IPS-18a (cell line): ENCODE measurements at regions not wholly inside any gene's neighbourhood (a gene's known extent, or its start where the extent isn't known, plus 50 kb on each side); places are given as distances from the start of the nearest gene placed in this dataset.

ENCODE experiments used
- H3K27ac ChIP-seq: one replicate; pipeline ENCODE4 v1.5.1; 2013; ENCODE audit warnings: low read length
- H3K27me3 ChIP-seq: one replicate; pipeline ENCODE4 v1.6.1; 2013; ENCODE audit warnings: mild to moderate bottlenecking, low read length; ENCODE audit not compliant: control insufficient read depth, insufficient read depth
- H3K36me3 ChIP-seq: one replicate; pipeline ENCODE4 v1.6.1; 2013; ENCODE audit warnings: low read depth, low read length; ENCODE audit not compliant: control insufficient read depth
- H3K4me1 ChIP-seq: one replicate; pipeline ENCODE4 v1.6.1; 2013; ENCODE audit warnings: low read depth, low read length; ENCODE audit not compliant: control insufficient read depth
- H3K4me3 ChIP-seq: one replicate; pipeline ENCODE4 v1.5.1; 2013; ENCODE audit warnings: low read length
- H3K9ac ChIP-seq: one replicate; pipeline ENCODE4 v1.6.1; 2013; ENCODE audit warnings: mild to moderate bottlenecking, low read length, moderate library complexity
- H3K9me3 ChIP-seq: one replicate; pipeline ENCODE4 v1.6.1; 2013; ENCODE audit warnings: low read depth, low read length; ENCODE audit not compliant: control insufficient read depth

GRCh38 chr5:135126688-135127438, 92.8 kb upstream of the PITX1 start:
- H3K27ac ChIP-seq = no peak overlapping the region
- no peaks in the 10 kb centered on the region for H3K27me3 ChIP-seq
- H3K4me3 ChIP-seq = no peak overlapping the region
- H3K4me1 ChIP-seq = no peaks in the 10 kb centered on the region
- H3K36me3 ChIP-seq = no peaks in the 10 kb centered on the region
- H3K9me3 ChIP-seq = no peaks in the 10 kb centered on the region
- H3K9ac ChIP-seq = no peak overlapping the region

DNA sequence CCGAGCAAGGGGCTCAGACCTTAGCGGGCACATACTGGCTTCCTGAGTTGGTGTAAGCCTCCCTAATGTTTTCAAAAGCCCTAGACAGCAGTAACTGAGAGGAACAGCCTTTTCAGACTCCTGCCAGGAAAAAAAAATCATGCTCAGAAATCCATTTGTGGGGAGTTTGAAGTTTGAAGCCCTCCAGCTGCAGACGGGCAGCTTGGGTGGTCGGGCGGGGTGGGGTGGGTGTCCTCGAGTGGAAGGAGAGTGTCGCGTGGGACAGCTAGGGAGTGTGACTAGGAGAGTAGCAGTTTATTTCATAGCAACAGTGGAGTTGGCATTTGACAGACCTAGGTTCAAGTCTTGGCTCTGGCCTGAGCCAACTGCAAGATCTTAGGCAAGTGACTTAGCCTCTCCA, 90.7 kb upstream of the PITX1 start:
- H3K4me1 ChIP-seq = no peaks in the 10 kb centered on the region
- H3K9ac ChIP-seq = no peak overlapping the region
- no peak overlapping the region for H3K27ac ChIP-seq
- H3K4me3 ChIP-seq = no peak overlapping the region
- H3K9me3 ChIP-seq = no peaks in the 10 kb centered on the region
- H3K36me3 ChIP-seq = no peaks in the 10 kb centered on the region
- H3K27me3 ChIP-seq = no peaks in the 10 kb centered on the region

- Histone ChIP-seq H3K36me3 (no peaks in the 10 kb centered on the region), H3K4me3 (no peak overlapping the region), H3K27ac (no peak overlapping the region), H3K9me3 (no peaks in the 10 kb centered on the region), H3K27me3 (no peaks in the 10 kb centered on the region), H3K4me1 (no peaks in the 10 kb centered on the region), H3K9ac (no peak overlapping the region)
Measured at GRCh38 chr5:135124128-135124527, 90.1 kb upstream of the PITX1 start.

GRCh38 chr5:135122797-135123196, 88.8 kb upstream of the PITX1 start:
- no peak overlapping the region for H3K9ac ChIP-seq
- H3K4me3 ChIP-seq = no peak overlapping the region
- no peaks in the 10 kb centered on the region for H3K27me3 ChIP-seq
- no peaks in the 10 kb centered on the region for H3K4me1 ChIP-seq
- no peaks in the 10 kb centered on the region for H3K36me3 ChIP-seq
- no peaks in the 10 kb centered on the region for H3K9me3 ChIP-seq
- H3K27ac ChIP-seq = no peak overlapping the region

DNA sequence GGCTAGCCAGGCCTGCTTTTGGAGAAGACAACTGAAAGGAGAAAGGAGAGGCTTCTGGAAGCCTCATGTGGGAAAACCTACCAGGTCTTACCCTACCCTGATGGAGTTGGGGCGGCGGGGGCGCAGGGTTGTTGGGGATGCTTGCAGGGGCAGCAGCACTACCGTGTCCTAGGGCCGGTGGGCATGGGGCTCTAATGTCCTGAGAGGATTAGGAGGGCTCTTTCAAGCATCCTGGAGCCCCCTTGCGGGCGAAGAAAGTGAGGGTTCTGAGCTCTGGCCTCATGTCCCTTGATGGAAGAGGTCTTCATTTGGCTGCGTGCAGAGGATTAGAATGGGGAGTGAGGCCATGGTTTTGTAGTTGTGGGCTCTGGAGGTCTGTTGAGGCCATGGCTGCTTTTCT, 86.9 kb upstream of the PITX1 start:
- H3K4me3 ChIP-seq = no peak overlapping the region
- no peaks in the 10 kb centered on the region for H3K36me3 ChIP-seq
- H3K4me1 ChIP-seq = no peaks in the 10 kb centered on the region
- no peak overlapping the region for H3K27ac ChIP-seq
- H3K27me3 ChIP-seq = no peaks in the 10 kb centered on the region
- no peaks in the 10 kb centered on the region for H3K9me3 ChIP-seq
- H3K9ac ChIP-seq = no peak overlapping the region

GRCh38 chr5:135119481-135119880, 85.5 kb upstream of the PITX1 start:
- no peak overlapping the region for H3K9ac ChIP-seq
- H3K4me1 ChIP-seq = no peaks in the 10 kb centered on the region
- no peaks in the 10 kb centered on the region for H3K27me3 ChIP-seq
- no peaks in the 10 kb centered on the region for H3K9me3 ChIP-seq
- no peak overlapping the region for H3K4me3 ChIP-seq
- H3K36me3 ChIP-seq = no peaks in the 10 kb centered on the region
- no peak overlapping the region for H3K27ac ChIP-seq

GRCh38 chr5:135117590-135117989, 83.6 kb upstream of the PITX1 start:
- H3K4me3 ChIP-seq = no peak overlapping the region
- no peaks in the 10 kb centered on the region for H3K27me3 ChIP-seq
- no peaks in the 10 kb centered on the region for H3K36me3 ChIP-seq
- no peaks in the 10 kb centered on the region for H3K4me1 ChIP-seq
- no peaks in the 10 kb centered on the region for H3K9me3 ChIP-seq
- no peak overlapping the region for H3K27ac ChIP-seq
- H3K9ac ChIP-seq = no peak overlapping the region

GRCh38 chr5:135116160-135116561, 82.1 kb upstream of the PITX1 start:
- H3K9ac ChIP-seq = no peak overlapping the region
- H3K27me3 ChIP-seq = no peaks in the 10 kb centered on the region
- H3K27ac ChIP-seq = no peak overlapping the region
- H3K4me1 ChIP-seq = no peaks in the 10 kb centered on the region
- H3K36me3 ChIP-seq = no peaks in the 10 kb centered on the region
- H3K9me3 ChIP-seq = no peaks in the 10 kb centered on the region
- H3K4me3 ChIP-seq = no peak overlapping the region

DNA sequence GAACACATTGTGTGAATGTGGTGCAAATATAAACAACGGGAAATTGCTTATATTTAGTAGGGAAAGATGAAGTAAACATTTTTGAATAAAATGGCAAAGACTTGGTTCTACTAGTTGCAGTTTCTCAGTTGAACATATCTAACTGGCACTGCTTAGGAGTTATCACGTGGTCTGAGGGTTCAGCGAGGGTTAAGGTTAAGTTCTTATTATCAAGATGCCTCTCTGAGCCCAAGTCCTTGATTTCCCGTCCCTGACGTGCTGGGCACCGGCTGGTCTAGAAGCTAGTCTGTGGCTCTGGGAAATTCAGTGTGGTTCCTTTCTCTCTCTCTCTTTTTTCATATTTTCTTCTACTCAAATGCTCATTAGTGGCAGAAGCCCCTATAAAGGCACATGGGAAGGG, 81.6 kb upstream of the PITX1 start:
- H3K27me3 ChIP-seq = no peaks in the 10 kb centered on the region
- no peak overlapping the region for H3K4me3 ChIP-seq
- H3K4me1 ChIP-seq = no peaks in the 10 kb centered on the region
- H3K9ac ChIP-seq = no peak overlapping the region
- H3K9me3 ChIP-seq = no peaks in the 10 kb centered on the region
- no peaks in the 10 kb centered on the region for H3K36me3 ChIP-seq
- H3K27ac ChIP-seq = no peak overlapping the region

GRCh38 chr5:135114759-135115158, 80.7 kb upstream of the PITX1 start:
- no peaks in the 10 kb centered on the region for H3K9me3 ChIP-seq
- H3K36me3 ChIP-seq = no peaks in the 10 kb centered on the region

DNA sequence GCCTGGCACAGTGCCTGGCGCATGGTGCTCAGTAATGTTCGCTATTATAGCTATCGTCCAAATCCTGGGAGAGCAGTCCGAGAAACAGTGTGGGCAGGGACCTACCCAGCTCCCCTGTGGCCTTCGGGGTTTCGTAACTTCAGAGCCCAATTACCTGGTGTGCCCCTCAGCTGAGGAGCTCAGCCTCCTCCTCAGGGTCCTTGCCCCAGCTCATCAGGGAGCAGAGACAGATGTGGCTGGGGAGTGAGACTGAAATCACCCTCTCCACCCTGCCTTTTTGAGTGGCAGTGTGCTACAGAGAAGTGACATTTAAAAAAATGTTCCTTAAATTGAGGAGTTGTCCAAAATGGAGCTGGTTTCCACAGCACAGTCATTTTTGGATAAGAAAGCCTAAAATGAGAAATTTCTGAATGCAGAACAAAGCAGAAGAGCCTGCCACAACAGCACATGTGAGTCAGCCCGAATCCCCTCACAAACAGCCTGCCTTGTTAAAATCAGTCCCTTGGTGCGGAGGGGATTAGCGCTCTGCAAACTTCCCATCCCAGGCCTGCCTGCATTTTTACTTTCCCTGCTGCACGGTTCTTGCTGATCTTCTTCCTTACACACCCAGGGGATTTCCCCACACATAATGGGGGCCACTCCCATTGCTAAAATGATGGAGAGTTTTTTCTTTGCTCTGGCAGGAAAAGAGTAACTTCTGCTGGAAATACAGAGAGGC, 78.1 kb upstream of the PITX1 start:
- H3K36me3 ChIP-seq = no peaks in the 10 kb centered on the region
- no peak overlapping the region for H3K27ac ChIP-seq
- H3K9me3 ChIP-seq = no peaks in the 10 kb centered on the region
- H3K9ac ChIP-seq = no peak overlapping the region
- no peak overlapping the region for H3K4me3 ChIP-seq
- no peaks in the 10 kb centered on the region for H3K27me3 ChIP-seq
- no peaks in the 10 kb centered on the region for H3K4me1 ChIP-seq

More at GRCh38 chr5:135114759-135115158, 80.7 kb upstream of the PITX1 start:
- H3K4me3 ChIP-seq = no peak overlapping the region
- no peak overlapping the region for H3K27ac ChIP-seq
- no peak overlapping the region for H3K9ac ChIP-seq
- H3K27me3 ChIP-seq = no peaks in the 10 kb centered on the region
- H3K4me1 ChIP-seq = no peaks in the 10 kb centered on the region
